Glomerular endothelial cell (primary cell): ENCODE measurements at regions not wholly inside any gene's neighbourhood (a gene's known extent, or its start where the extent isn't known, plus 50 kb on each side); places are given as distances from the start of the nearest gene placed in this dataset.
"Not testable (repeated sequence)": the region's sequence is repeated elsewhere in the genome, so short reads cannot be mapped to it uniquely, and the experiment has no call there.

ENCODE experiments used
- DNase-seq: peaks from one replicate; pipeline ENCODE4 v3.0.0-alpha.2; 2011; ENCODE audit warnings: low read depth, low spot score; ENCODE audit errors: extremely low read depth

GRCh38 chr3:94314218-94314883, 251.5 kb downstream of the NSUN3 start:
- DNase-seq = no peak

DNA sequence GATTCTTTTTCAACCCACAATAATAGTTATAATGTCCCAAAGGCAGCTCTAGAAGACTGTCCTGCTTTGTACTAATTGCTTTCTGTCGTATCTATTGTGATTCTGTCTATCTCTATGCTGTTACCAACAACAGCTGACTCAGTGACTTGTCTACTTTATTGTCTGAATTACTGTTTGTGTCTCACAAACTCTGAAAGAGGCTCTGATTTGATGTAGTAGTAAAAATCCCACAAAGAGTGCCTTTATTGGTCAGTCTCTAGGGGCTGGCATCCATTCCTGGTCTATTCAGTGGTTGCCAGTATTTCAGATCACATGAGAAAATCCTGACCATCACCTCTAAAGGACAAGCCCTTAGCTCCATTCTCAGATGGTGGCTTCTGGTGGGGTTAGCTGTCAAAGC, 254.2 kb downstream of the NSUN3 start:
- DNase-seq = no peak

DNA sequence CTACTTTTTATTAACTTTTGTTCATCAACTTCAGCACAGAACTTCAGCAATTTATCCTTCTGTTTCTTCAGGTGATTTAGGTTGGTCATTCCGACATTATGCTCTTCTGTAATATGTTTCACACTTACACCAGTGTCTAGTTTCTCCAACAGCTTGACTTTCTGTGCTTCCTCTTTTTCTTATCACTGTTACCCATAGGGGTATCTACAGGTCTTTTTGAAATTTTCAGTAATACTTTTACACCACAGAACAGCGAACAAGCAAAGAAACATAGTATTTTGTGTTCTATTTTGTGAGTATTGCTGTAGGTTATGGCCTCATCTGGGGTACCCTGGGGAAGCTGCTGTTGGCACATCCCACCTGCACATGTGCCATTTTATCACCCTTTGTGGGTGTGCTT, 260.7 kb downstream of the NSUN3 start:
- DNase-seq = no peak

DNA sequence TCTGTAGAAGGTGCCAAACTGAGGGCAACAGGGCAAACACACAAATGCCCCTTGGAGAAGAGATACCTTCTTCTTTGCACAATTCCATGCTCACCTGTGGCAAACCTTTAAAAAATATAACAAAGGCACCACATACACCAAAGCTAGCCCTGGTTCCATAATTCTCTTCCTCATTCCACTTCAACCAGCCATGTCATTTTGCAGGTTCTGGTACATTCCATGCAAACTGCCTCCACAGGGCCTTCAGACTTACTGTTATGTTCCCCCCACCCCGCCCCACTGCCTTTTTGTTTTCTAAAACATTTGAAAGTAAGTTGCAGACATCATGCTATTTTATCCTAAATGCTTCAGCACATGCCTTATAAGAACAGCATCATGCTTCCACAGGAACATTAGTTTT, 269.0 kb downstream of the NSUN3 start:
- no peak for DNase-seq

DNA sequence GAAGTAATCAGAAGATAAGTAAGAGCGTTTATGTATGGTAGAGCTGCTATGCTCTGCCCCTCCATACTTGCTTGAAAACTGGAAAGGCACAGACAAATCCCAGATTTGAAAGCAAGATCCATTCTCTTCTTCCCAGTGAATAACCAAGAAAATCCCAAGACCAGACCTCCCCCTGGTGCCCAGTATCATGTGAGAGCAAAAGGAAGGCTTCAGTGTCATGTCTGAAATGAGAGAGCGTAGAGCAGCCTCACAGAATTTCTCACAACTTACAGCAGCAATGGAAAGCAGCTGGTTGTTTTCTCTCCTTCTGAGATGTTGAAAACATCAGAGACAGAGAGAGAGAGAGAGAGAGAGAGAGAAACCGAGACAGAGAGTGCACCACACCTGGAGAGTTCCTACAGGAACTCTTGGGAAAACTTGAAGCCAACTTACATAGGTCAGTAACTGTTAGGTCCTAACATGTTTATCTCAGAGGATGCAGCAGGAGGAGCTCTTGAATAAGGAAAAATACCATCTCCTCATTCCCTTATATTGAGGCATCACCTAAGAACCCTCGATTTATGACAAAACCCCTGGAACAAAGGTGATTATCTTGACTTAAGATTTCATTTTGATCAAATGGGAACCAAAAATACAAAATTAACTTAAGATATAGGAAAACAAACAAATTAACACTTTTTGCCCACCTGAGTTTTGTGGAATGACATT, 273.3 kb downstream of the NSUN3 start:
- DNase-seq = no peak

GRCh38 chr3:94345101-94345500, 282.2 kb downstream of the NSUN3 start:
- no peak for DNase-seq

GRCh38 chr3:94349310-94349878, 286.5 kb downstream of the NSUN3 start:
- DNase-seq = no peak

DNA sequence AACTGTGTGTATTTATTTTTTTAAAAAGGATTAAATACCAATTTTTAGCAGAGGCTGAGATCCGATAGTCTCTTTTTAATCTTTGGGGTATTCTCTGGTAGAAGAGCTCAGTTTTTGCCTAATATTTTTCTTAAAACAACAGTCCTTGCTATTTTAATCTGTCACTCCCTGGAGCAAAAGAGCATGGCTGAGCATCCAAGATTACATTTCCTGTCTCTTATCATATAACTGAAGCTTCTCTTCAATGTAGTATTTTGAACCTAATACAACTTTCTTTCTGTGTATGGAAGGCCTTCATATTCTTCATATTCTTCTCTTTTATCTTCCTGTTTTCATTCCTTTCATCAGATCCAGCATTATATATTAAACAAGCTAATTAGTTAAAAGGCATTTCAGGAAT, 293.7 kb downstream of the NSUN3 start:
- no peak for DNase-seq

- no peak for DNase-seq
These were observed 297.1 kb downstream of the NSUN3 start for GRCh38 chr3:94359996-94360395.

- DNase-seq = no peak
These were observed 298.1 kb downstream of the NSUN3 start for GRCh38 chr3:94360987-94361386.

DNA sequence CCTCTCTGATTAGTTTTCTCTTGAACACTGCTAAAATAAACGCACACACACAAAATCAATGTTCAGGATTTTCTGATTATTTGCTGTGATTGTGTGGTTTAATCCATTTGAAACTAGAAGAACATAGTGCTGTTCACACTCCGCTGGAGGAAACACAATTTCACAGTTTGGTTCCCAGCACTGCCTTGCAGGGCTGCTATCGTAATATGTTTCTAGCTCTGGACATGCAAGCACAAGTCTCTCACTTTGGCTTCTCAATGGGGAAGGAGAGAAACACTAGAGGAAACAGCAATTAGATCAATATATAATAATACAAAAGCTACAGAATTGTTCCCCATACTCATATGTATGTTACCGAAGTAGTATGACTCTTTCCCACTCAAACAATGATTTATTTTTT, 299.5 kb downstream of the NSUN3 start:
- no peak for DNase-seq

- no peak for DNase-seq
These were observed 302.1 kb downstream of the NSUN3 start for GRCh38 chr3:94365006-94365405.

DNA sequence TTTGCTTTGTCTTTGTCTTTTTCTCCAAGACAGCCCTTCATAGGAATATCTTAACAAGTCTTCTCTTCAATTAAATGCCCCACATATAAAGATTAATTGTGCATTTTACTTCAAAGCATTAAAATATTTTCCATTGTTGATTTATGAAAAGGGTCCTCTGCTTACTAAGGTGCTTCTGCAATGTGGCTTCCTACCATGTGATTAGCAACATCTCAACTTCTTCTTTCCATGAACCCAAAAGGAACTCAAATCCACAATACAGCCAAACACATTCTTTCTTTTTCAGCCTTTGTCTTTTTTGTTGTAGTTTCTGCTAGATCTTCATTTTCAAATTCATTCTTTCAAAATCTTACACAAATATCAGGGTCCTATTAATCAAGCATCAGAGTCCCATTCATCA, 309.2 kb downstream of the NSUN3 start:
- DNase-seq = no peak

DNA sequence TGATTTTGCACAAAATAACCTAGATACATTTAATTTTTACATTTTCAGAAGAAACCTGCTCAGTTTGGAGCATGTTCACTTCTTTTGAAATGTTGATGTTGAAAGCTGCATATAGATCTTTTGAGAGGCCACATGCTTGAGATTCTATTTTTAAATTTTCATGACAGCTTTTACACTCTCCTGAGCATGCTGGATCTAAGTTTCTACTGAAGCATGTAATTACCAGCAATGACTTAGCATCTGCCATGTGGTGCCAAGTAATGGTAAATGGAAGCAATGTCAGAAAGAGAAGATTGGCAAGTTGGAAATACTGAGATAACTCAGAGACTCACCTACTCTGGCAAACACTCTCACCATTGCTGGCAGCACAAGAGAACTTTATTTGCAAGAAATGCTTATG, 310.6 kb downstream of the NSUN3 start:
- DNase-seq = no peak

GRCh38 chr3:94374439-94375161, 311.7 kb downstream of the NSUN3 start:
- DNase-seq = no peak

GRCh38 chr3:94377123-94377696, 314.3 kb downstream of the NSUN3 start:
- DNase-seq = not testable (repeated sequence)

DNA sequence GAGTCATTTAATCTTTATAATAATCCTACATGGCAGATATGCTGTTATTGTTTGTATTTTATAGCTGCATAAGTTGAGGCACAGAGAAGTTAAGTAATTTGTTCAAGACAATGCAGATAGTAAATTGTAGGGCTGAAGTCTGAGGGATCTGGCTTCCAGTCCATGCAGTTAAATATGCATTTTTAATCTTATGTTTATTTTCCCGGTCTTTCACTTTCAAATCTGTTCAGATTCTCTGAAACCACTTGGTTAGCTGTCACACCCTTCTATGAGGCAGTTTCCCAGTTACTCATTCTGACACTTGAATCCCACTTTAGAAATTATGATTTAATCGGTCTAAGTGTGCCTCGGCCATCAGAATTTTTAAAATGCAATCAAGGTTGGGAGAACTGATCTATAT, 315.0 kb downstream of the NSUN3 start:
- DNase-seq = not testable (repeated sequence)

DNA sequence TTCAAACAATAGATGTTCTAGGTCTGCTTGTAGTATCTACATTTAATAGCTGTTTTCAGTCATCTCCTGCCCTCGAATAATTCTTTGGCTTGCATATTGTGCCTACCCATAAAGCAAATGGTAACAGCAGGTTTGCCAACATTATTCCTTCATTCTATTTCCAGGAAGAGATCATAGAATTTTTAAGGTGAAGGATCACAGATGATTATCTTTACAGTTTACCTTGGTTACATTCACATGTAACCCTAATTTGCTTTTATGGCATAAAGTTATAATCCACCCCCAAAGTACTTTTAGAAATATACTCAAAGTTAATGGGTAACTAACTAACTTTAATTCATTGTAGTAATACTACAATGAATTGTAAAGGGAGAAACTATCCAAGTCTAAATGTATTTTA, 315.5 kb downstream of the NSUN3 start:
- no peak for DNase-seq

DNA sequence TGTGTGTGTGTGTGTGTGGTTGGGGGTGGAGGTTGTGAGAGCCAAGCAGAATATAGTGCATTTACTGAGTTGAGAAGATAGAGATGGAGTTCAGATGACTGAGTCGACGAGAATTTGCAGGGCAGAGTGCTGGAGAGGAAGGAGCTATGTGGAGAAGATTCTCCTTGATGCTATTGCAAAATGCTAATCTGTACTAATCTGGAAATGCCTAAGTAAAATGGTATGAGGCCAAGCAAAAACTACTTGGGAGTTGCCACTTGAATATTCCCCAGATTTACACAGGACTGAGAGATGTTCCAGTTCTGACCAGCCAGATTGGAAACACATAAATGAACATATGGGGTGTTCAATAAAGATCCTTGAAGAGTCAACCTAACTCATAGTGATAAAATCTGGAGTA, 316.4 kb downstream of the NSUN3 start:
- DNase-seq = no peak

GRCh38 chr3:94394885-94395284, 332.0 kb downstream of the NSUN3 start:
- no peak for DNase-seq

- DNase-seq = no peak
These were observed 333.0 kb downstream of the NSUN3 start for GRCh38 chr3:94395851-94396250.
